ENCODE measurements at regions not wholly inside any gene's neighbourhood (a gene's known extent, or its start where the extent isn't known, plus 50 kb on each side); places are given as distances from the start of the nearest gene placed in this dataset.

DNA sequence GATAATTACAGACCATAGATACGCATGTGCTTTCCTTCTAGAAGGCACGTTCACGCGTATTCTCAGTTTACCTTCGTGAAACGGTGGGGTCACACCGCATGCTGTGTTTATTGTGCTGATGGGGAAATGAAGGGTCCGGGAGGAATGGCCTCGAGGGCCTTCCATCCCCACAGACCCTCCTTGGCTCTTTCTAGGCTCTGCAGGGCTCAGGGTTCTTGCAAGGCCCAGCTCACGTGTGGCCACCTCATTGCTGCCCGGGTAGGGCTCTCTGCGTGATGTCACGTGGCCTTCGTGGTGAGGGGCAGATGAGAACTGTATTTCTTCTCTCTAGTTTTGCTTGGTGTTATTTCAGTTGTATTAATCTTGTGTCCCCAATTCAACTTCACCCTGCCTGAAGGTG, 133.5 kb upstream of the ALKAL2 start:
- Histone ChIP-seq H3K4me1 (no peaks in the 10 kb centered on the region), H3K9me3 (no peaks in the 10 kb centered on the region), H3K36me3 (no peaks in the 10 kb centered on the region), H3K27ac (no peak overlapping the region), H3K27me3 (no peaks in the 10 kb centered on the region), H3K4me3 (no peak overlapping the region)
- TF ChIP-seq POLR2A (IDR thresholded peaks at IDR 0.05) (no peak), EP300 (IDR thresholded peaks at IDR 0.05) (no peak), POLR2AphosphoS5 (IDR thresholded peaks at IDR 0.05) (no peak)
- TF ChIP-seq, protein P1, sequence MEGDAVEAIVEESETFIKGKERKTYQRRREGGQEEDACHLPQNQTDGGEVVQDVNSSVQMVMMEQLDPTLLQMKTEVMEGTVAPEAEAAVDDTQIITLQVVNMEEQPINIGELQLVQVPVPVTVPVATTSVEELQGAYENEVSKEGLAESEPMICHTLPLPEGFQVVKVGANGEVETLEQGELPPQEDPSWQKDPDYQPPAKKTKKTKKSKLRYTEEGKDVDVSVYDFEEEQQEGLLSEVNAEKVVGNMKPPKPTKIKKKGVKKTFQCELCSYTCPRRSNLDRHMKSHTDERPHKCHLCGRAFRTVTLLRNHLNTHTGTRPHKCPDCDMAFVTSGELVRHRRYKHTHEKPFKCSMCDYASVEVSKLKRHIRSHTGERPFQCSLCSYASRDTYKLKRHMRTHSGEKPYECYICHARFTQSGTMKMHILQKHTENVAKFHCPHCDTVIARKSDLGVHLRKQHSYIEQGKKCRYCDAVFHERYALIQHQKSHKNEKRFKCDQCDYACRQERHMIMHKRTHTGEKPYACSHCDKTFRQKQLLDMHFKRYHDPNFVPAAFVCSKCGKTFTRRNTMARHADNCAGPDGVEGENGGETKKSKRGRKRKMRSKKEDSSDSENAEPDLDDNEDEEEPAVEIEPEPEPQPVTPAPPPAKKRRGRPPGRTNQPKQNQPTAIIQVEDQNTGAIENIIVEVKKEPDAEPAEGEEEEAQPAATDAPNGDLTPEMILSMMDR (IDR thresholded peaks at IDR 0.05), result no peak
- intact Hi-C loops (cut with DNase I), result no loop called here
- DNase-seq, result no peak
- WGBS, 2 donors, result 90 to 95% methylated on average over 14 of the region's 14 CpGs

DNA sequence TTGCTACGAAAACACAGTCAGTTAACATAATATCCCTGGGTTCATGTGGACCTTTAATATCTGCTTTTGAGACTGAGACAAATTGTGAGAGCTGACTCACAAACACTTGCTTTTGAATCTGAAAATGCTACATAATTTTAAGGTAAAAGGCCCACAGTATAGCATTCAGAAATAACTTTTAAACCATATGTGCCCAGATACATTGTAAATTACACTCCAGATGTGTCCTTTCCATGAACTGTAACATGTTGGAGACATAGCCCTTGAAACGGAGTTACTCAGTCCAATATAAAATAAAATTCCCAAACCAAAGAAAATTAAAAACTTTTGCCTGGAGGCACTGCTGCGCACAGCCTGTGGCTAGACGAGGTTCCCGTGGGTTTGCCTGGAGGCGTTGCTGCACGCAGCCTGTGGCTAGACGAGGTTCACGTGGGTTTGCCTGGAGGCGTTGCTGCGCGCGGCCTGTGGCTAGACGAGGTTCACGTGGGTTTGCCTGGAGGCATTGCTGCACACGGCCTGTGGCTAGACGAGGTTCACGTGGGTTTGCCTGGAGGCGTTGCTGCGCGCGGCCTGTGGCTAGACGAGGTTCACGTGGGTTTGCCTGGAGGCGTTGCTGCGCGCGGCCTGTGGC, 131.9 kb upstream of the ALKAL2 start:
- H3K4me3 ChIP-seq, result no peak overlapping the region
- H3K4me1 ChIP-seq, result no peaks in the 10 kb centered on the region
- no peak overlapping the region for H3K27ac ChIP-seq
- WGBS, 2 donors, result 81 to 93% methylated on average over 24 to 27 of the region's 28 CpGs
- TF ChIP-seq EP300 (IDR thresholded peaks at IDR 0.05) (no peak), POLR2A (IDR thresholded peaks at IDR 0.05) (no peak), POLR2AphosphoS5 (IDR thresholded peaks at IDR 0.05) (no peak)
- TF ChIP-seq, protein P1 (IDR thresholded peaks at IDR 0.05), result no peak
- no peaks in the 10 kb centered on the region for H3K27me3 ChIP-seq
- no peaks in the 10 kb centered on the region for H3K36me3 ChIP-seq
- no peaks in the 10 kb centered on the region for H3K9me3 ChIP-seq
- DNase-seq, result no peak
- intact Hi-C loops (cut with DNase I), result no loop called here

DNA sequence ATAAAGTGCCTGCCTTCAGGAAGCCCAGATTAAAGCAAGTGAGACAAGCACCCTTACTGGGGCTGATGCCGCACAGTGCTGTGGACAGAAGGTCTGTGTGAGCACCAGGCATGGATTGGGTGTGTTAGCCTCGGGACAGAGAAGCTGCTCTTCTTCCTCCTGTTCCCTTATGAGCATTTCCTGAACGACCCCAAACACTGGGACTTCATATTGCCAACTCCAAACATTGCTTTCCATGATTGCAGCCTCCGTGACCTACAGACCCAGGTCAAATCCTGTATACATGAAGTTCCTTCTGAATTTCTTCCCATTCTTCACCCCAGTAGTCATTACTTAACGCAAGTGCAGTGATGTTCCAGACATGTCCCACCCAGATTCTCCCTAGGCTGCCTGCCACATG, 129.8 kb upstream of the ALKAL2 start:
- Histone ChIP-seq H3K4me3 (no peak overlapping the region), H3K27me3 (no peaks in the 10 kb centered on the region), H3K9me3 (no peaks in the 10 kb centered on the region), H3K27ac (no peak overlapping the region), H3K36me3 (no peaks in the 10 kb centered on the region), H3K4me1 (no peaks in the 10 kb centered on the region)
- no peak for DNase-seq
- intact Hi-C loops (cut with DNase I), result no loop called here
- TF ChIP-seq POLR2A (IDR thresholded peaks at IDR 0.05), result no peak
- no peak for TF ChIP-seq POLR2AphosphoS5 (IDR thresholded peaks at IDR 0.05)
- WGBS, 2 donors, result 63 to 71% methylated on average over 5 of the region's 5 CpGs

DNA sequence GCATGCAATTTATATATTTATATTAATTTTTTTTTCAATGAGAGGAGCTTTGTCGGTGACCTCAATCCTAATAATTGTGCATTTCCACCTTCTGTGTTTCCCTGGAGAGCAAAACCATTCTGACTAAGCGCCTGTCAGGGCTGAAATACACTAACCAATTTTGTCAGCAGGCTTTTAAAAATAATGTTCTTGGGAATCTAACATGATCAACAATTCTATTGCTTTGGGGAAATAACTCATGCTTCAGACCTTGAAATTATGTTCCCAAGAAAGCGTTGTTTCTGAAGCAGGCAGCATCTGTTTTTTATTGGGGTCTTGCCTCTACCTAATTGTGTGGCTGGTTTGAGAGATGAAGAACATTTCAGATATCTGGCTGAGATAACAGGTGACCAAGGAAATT, 129.1 kb upstream of the ALKAL2 start:
- Histone ChIP-seq H3K9me3 (no peaks in the 10 kb centered on the region), H3K27me3 (no peaks in the 10 kb centered on the region), H3K4me3 (no peak overlapping the region), H3K27ac (no peak overlapping the region), H3K36me3 (no peaks in the 10 kb centered on the region), H3K4me1 (no peaks in the 10 kb centered on the region)
- intact Hi-C loops (cut with DNase I), result no loop called here
- TF ChIP-seq EP300 (IDR thresholded peaks at IDR 0.05) (no peak), POLR2A (IDR thresholded peaks at IDR 0.05) (no peak)
- WGBS, 2 donors, result 87 to 88% methylated on average over 3 of the region's 3 CpGs
- no peak for DNase-seq

DNA sequence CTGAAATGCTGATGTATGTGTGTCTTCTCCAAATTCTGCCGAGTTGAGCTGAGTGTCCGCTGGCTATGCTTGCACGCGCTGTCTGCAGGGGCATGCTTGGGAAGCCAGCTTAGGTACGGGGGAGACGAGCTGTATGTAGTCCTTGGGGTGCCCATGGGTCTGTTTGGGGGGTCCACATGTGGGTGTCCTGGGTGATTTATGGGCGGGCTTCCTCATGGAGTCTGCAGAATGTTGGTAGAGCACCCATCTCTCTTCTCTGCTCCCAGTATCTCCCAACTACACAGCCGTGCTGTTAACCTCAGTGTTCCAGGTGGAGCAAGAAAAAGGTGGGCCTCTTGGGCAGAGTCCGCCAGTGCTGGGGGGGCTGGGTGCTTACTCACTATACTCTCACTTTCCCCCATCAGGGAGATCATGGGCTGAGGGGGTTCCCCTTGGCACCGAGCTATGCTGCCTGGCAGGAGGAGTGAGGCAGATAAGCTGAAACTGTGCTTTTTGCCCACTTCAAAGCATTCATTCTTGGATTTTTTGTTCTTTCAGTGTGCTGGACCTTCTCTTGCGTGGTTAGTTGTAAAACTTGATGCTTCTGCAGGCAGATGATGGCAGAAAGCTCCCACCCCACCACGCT, 128.2 kb upstream of the ALKAL2 start:
- Histone ChIP-seq H3K4me1 (no peaks in the 10 kb centered on the region), H3K4me3 (no peak overlapping the region), H3K27me3 (peaks cover 0 to 3% (median 0%) of the 10 kb centered on the region in 3 donors), H3K36me3 (no peaks in the 10 kb centered on the region), H3K27ac (no peak overlapping the region), H3K9me3 (no peaks in the 10 kb centered on the region)
- intact Hi-C loops (cut with DNase I), result no loop called here
- no peak for DNase-seq
- WGBS, 2 donors, result 86 to 91% methylated on average over 12 of the region's 12 CpGs
- TF ChIP-seq, protein P1 (IDR thresholded peaks at IDR 0.05), result no peak

GRCh38 chr2:409523-409922, 121.6 kb upstream of the ALKAL2 start:
- no peak for DNase-seq
- no peaks in the 10 kb centered on the region for H3K9me3 ChIP-seq
- WGBS, 2 donors, result 88% methylated on average over 4 of the region's 4 CpGs
- intact Hi-C loops (cut with DNase I), result no loop called here
- no peak overlapping the region for H3K27ac ChIP-seq
- TF ChIP-seq EP300 (IDR thresholded peaks at IDR 0.05), result no peak
- H3K4me3 ChIP-seq, result no peak overlapping the region
- no peaks in the 10 kb centered on the region for H3K36me3 ChIP-seq
- no peaks in the 10 kb centered on the region for H3K4me1 ChIP-seq
- H3K27me3 ChIP-seq, result peaks cover 0 to 6% (median 0%) of the 10 kb centered on the region in 3 donors

Measured in sigmoid colon (tissue), 6 donors.